ENCODE measurements at regions not wholly inside any gene's neighbourhood (a gene's known extent, or its start where the extent isn't known, plus 50 kb on each side); places are given as distances from the start of the nearest gene placed in this dataset.

DNA sequence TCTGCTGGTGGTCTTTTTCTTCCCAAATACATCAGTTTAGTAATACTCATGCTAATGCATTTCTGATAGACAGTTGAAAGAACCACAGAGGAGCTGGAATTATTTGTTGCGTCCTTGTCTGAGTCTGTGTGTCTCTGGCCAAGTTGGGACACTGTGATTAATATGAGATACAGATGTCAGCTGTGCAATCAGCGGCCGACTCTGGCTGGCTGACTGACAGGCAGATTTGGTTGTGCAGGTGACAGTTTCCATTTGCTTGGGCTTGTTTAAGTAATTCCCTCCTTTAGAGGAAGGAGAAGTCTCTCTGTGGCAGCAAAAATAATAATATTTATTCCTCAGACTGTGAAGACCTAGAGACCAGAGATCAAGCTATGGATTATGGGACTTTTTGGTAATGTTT is 176.2 kb upstream of the CHRM2 start:
- Histone ChIP-seq H3K27ac (no peak overlapping the region), H3K27me3 (no peaks in the 10 kb centered on the region), H3K4me1 (no peaks in the 10 kb centered on the region), H3K36me3 (no peaks in the 10 kb centered on the region), H3K9me3 (no peaks in the 10 kb centered on the region), H3K4me3 (no peak overlapping the region)
- intact Hi-C loops (cut with DNase I): no loop called here
- WGBS, 2 donors: 43 to 51% methylated on average over 3 of the region's 3 CpGs
- DNase-seq: no peak
- TF ChIP-seq, protein P1, sequence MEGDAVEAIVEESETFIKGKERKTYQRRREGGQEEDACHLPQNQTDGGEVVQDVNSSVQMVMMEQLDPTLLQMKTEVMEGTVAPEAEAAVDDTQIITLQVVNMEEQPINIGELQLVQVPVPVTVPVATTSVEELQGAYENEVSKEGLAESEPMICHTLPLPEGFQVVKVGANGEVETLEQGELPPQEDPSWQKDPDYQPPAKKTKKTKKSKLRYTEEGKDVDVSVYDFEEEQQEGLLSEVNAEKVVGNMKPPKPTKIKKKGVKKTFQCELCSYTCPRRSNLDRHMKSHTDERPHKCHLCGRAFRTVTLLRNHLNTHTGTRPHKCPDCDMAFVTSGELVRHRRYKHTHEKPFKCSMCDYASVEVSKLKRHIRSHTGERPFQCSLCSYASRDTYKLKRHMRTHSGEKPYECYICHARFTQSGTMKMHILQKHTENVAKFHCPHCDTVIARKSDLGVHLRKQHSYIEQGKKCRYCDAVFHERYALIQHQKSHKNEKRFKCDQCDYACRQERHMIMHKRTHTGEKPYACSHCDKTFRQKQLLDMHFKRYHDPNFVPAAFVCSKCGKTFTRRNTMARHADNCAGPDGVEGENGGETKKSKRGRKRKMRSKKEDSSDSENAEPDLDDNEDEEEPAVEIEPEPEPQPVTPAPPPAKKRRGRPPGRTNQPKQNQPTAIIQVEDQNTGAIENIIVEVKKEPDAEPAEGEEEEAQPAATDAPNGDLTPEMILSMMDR (IDR thresholded peaks at IDR 0.05): no peak
- TF ChIP-seq POLR2A (IDR thresholded peaks at IDR 0.05): no peak

DNA sequence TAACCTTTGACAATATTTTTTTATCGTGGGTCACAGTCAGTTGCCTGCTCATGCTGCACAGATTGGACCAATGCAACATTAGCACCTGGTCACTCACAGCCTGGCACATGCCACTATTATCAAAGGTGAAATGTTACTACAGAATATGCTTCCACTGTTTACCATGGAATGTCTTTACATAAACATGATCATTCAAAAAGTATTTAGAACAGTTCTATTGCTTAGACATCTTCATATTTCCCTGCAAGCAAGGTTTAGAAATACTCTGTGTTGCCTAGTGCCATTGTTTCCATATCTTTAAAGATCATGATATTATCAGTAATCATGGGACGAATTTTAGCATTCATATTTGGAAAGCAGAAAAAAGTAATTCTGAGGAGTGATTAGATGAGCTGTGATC is 179.9 kb upstream of the CHRM2 start:
- intact Hi-C loops (cut with DNase I): no loop called here
- 61 to 80% methylated on average over 2 of the region's 2 CpGs for WGBS, 2 donors

GRCh38 chr7:136687693-136688322 is 180.6 kb upstream of the CHRM2 start:
- Histone ChIP-seq H3K9me3 (no peaks in the 10 kb centered on the region), H3K4me3 (no peak overlapping the region), H3K36me3 (no peaks in the 10 kb centered on the region), H3K27me3 (no peaks in the 10 kb centered on the region), H3K27ac (no peak overlapping the region), H3K4me1 (no peaks in the 10 kb centered on the region)
- TF ChIP-seq, protein P1 (IDR thresholded peaks at IDR 0.05): peak in 3 of 6 experiments; percentile 23 to 37 (median 24)
- TF ChIP-seq POLR2A (IDR thresholded peaks at IDR 0.05): no peak
- intact Hi-C loops (cut with DNase I): no loop called here
- no peak for DNase-seq
- 46 to 73% methylated on average over 2 of the region's 2 CpGs for WGBS, 2 donors

More for the DNA sequence above, 179.9 kb upstream of the CHRM2 start:
- Histone ChIP-seq H3K4me3 (no peak overlapping the region), H3K27ac (no peak overlapping the region), H3K4me1 (no peaks in the 10 kb centered on the region), H3K36me3 (no peaks in the 10 kb centered on the region), H3K9me3 (no peaks in the 10 kb centered on the region), H3K27me3 (no peaks in the 10 kb centered on the region)
- TF ChIP-seq POLR2A (IDR thresholded peaks at IDR 0.05): no peak
- TF ChIP-seq, protein P1 (IDR thresholded peaks at IDR 0.05): no peak
- no peak for DNase-seq

GRCh38 chr7:136685501-136686173 is 182.8 kb upstream of the CHRM2 start:
- TF ChIP-seq, protein P1 (IDR thresholded peaks at IDR 0.05): no peak
- TF ChIP-seq POLR2A (IDR thresholded peaks at IDR 0.05): no peak
- Histone ChIP-seq H3K9me3 (no peaks in the 10 kb centered on the region), H3K27ac (no peak overlapping the region), H3K27me3 (no peaks in the 10 kb centered on the region), H3K4me1 (no peaks in the 10 kb centered on the region), H3K4me3 (no peak overlapping the region), H3K36me3 (no peaks in the 10 kb centered on the region)
- WGBS, 2 donors: 28 to 39% methylated on average over 6 to 7 of the region's 7 CpGs
- intact Hi-C loops (cut with DNase I): no loop called here
- DNase-seq: no peak

GRCh38 chr7:136677471-136678365 is 190.7 kb upstream of the CHRM2 start:
- 57 to 67% methylated on average over 9 of the region's 9 CpGs for WGBS, 2 donors
- no peaks in the 10 kb centered on the region for H3K4me1 ChIP-seq
- TF ChIP-seq, protein P1 (IDR thresholded peaks at IDR 0.05): no peak
- no peak for TF ChIP-seq POLR2A (IDR thresholded peaks at IDR 0.05)
- H3K36me3 ChIP-seq: no peaks in the 10 kb centered on the region
- no peaks in the 10 kb centered on the region for H3K27me3 ChIP-seq
- H3K4me3 ChIP-seq: no peak overlapping the region
- H3K27ac ChIP-seq: no peak overlapping the region
- no peaks in the 10 kb centered on the region for H3K9me3 ChIP-seq
- DNase-seq: no peak
- intact Hi-C loops (cut with DNase I): no loop called here

Data from esophagus squamous epithelium (tissue), 5 donors.